Activated CD8-positive, alpha-beta memory T cell treated with anti-CD3 and anti-CD28 coated beads, Interleukin-2, amount 10 ng/mL, durations not matched to agents 7 days and 5 days (primary cell): ENCODE measurements at regions not wholly inside any gene's neighbourhood (a gene's known extent, or its start where the extent isn't known, plus 50 kb on each side); places are given as distances from the start of the nearest gene placed in this dataset.

Experiments used
- ATAC-seq: fragments of 150-1000 bp; cut with Tn5 transposase; one replicate; pipeline ENCODE4 v1.10.0; 2021; ENCODE audit warnings: moderate library complexity
- CTCF ChIA-PET: fragments of 350-600 bp; sonication (Branson Sonifier 250); formaldehyde crosslinking; loops from one replicate; lab custom pipeline; 2021; ENCODE audit warnings: antibody characterized with exemption; lab: Charles Lee
- DNase-seq: peaks from one replicate; pipeline ENCODE4 v3.0.0-alpha.2; 2020
- H3K27ac Mint-ChIP-seq: one replicate; pipeline ENCODE4 v1.8.0; 2021; ENCODE audit warnings: mild to moderate bottlenecking, mixed read lengths
- H3K27me3 Mint-ChIP-seq: one replicate; pipeline ENCODE4 v1.8.0; 2021; ENCODE audit warnings: mixed read lengths
- H3K36me3 Mint-ChIP-seq: one replicate; pipeline ENCODE4 v1.8.0; 2021; ENCODE audit warnings: mild to moderate bottlenecking, mixed read lengths
- H3K4me1 Mint-ChIP-seq: one replicate; pipeline ENCODE4 v1.8.0; 2021; ENCODE audit warnings: mixed read lengths
- H3K4me3 Mint-ChIP-seq: one replicate; pipeline ENCODE4 v1.8.0; 2021; ENCODE audit warnings: mild to moderate bottlenecking, moderate library complexity, mixed read lengths
- H3K9me3 Mint-ChIP-seq: one replicate; pipeline ENCODE4 v1.8.0; 2022; ENCODE audit warnings: low read depth, mixed read lengths

GRCh38 chr4:56183344-56183959 lies 203.8 kb downstream of the AASDH start:
- H3K27me3 Mint-ChIP-seq: peaks cover 7% of the 10 kb centered on the region
- H3K36me3 Mint-ChIP-seq: no peaks in the 10 kb centered on the region
- CTCF ChIA-PET: no interaction called here
- H3K9me3 Mint-ChIP-seq: no peaks in the 10 kb centered on the region
- peaks cover 11% of the 10 kb centered on the region for H3K4me1 Mint-ChIP-seq
- no peak overlapping the region for H3K4me3 Mint-ChIP-seq
- DNase-seq (no peak), ATAC-seq (no peak)
- H3K27ac Mint-ChIP-seq: no peak overlapping the region

GRCh38 chr4:56182356-56182755 lies 204.9 kb downstream of the AASDH start:
- DNase-seq: no peak
- H3K9me3 Mint-ChIP-seq: no peaks in the 10 kb centered on the region
- ATAC-seq: no peak
- peaks cover 11% of the 10 kb centered on the region for H3K4me1 Mint-ChIP-seq
- no peaks in the 10 kb centered on the region for H3K36me3 Mint-ChIP-seq
- H3K4me3 Mint-ChIP-seq: no peak overlapping the region
- peaks cover 14% of the 10 kb centered on the region for H3K27me3 Mint-ChIP-seq
- CTCF ChIA-PET: interaction anchor here (1.4 kb wide), 1 partner anchor 78 kb away, joined by 3 read pairs; no protein-coding TSS in a partner anchor
- no peak overlapping the region for H3K27ac Mint-ChIP-seq

- Mint-ChIP-seq H3K4me3 (no peak overlapping the region), H3K4me1 (peaks cover 11% of the 10 kb centered on the region), H3K36me3 (no peaks in the 10 kb centered on the region), H3K27ac (no peak overlapping the region), H3K9me3 (peaks cover 2% of the 10 kb centered on the region), H3K27me3 (peaks cover 18% of the 10 kb centered on the region)
- ATAC-seq: no peak
- no peak for DNase-seq
- CTCF ChIA-PET: interaction anchor here (1.4 kb wide), 1 partner anchor 77 kb away, joined by 3 read pairs; no protein-coding TSS in a partner anchor
Observed at GRCh38 chr4:56181140-56181953, 205.9 kb downstream of the AASDH start.

GRCh38 chr4:56169061-56169460 lies 218.2 kb downstream of the AASDH start:
- no peaks in the 10 kb centered on the region for H3K36me3 Mint-ChIP-seq
- ATAC-seq (no peak), DNase-seq (no peak)
- CTCF ChIA-PET: no interaction called here
- H3K4me1 Mint-ChIP-seq: no peaks in the 10 kb centered on the region
- H3K27ac Mint-ChIP-seq: no peak overlapping the region
- H3K9me3 Mint-ChIP-seq: no peaks in the 10 kb centered on the region
- no peak overlapping the region for H3K4me3 Mint-ChIP-seq
- peaks cover 5% of the 10 kb centered on the region for H3K27me3 Mint-ChIP-seq

- Mint-ChIP-seq H3K4me3 (no peak overlapping the region), H3K27ac (no peak overlapping the region), H3K4me1 (no peaks in the 10 kb centered on the region), H3K27me3 (peaks cover 5% of the 10 kb centered on the region), H3K36me3 (no peaks in the 10 kb centered on the region), H3K9me3 (no peaks in the 10 kb centered on the region)
- DNase-seq (no peak), ATAC-seq (no peak)
- CTCF ChIA-PET: no interaction called here
Observed at GRCh38 chr4:56164907-56165306, 216.2 kb downstream of the CEP135 start.

- H3K4me1 Mint-ChIP-seq: no peaks in the 10 kb centered on the region
- ATAC-seq: no peak
- H3K4me3 Mint-ChIP-seq: no peak overlapping the region
- no peaks in the 10 kb centered on the region for H3K36me3 Mint-ChIP-seq
- no peak overlapping the region for H3K27ac Mint-ChIP-seq
- H3K27me3 Mint-ChIP-seq: no peaks in the 10 kb centered on the region
- no peak for DNase-seq
- CTCF ChIA-PET: no interaction called here
- H3K9me3 Mint-ChIP-seq: no peaks in the 10 kb centered on the region
Observed at GRCh38 chr4:56160636-56161035, 211.9 kb downstream of the CEP135 start.

GRCh38 chr4:56158483-56158882 lies 209.7 kb downstream of the CEP135 start:
- CTCF ChIA-PET: no interaction called here
- no peaks in the 10 kb centered on the region for H3K27me3 Mint-ChIP-seq
- H3K4me3 Mint-ChIP-seq: no peak overlapping the region
- H3K4me1 Mint-ChIP-seq: no peaks in the 10 kb centered on the region
- DNase-seq (no peak), ATAC-seq (no peak)
- H3K9me3 Mint-ChIP-seq: no peaks in the 10 kb centered on the region
- H3K36me3 Mint-ChIP-seq: no peaks in the 10 kb centered on the region
- no peak overlapping the region for H3K27ac Mint-ChIP-seq

GRCh38 chr4:56156141-56156540 lies 207.4 kb downstream of the CEP135 start:
- no peak for ATAC-seq
- DNase-seq: no peak
- Mint-ChIP-seq H3K27ac (no peak overlapping the region), H3K9me3 (no peaks in the 10 kb centered on the region), H3K27me3 (no peaks in the 10 kb centered on the region), H3K4me3 (no peak overlapping the region), H3K36me3 (no peaks in the 10 kb centered on the region), H3K4me1 (no peaks in the 10 kb centered on the region)
- CTCF ChIA-PET: no interaction called here

- DNase-seq (no peak), ATAC-seq (no peak)
- H3K27me3 Mint-ChIP-seq: no peaks in the 10 kb centered on the region
- H3K9me3 Mint-ChIP-seq: no peaks in the 10 kb centered on the region
- no peaks in the 10 kb centered on the region for H3K36me3 Mint-ChIP-seq
- no peak overlapping the region for H3K4me3 Mint-ChIP-seq
- no peak overlapping the region for H3K27ac Mint-ChIP-seq
- CTCF ChIA-PET: no interaction called here
- H3K4me1 Mint-ChIP-seq: no peaks in the 10 kb centered on the region
Observed at GRCh38 chr4:56155432-56155831, 206.7 kb downstream of the CEP135 start.

GRCh38 chr4:56149591-56149990 lies 200.8 kb downstream of the CEP135 start:
- H3K36me3 Mint-ChIP-seq: no peaks in the 10 kb centered on the region
- no peak overlapping the region for H3K27ac Mint-ChIP-seq
- no peaks in the 10 kb centered on the region for H3K27me3 Mint-ChIP-seq
- no peaks in the 10 kb centered on the region for H3K4me1 Mint-ChIP-seq
- H3K9me3 Mint-ChIP-seq: no peaks in the 10 kb centered on the region
- no peak overlapping the region for H3K4me3 Mint-ChIP-seq
- CTCF ChIA-PET: no interaction called here
- no peak for ATAC-seq
- no peak for DNase-seq

- Mint-ChIP-seq H3K27ac (no peak overlapping the region), H3K9me3 (no peaks in the 10 kb centered on the region), H3K4me1 (no peaks in the 10 kb centered on the region), H3K27me3 (peaks cover 7% of the 10 kb centered on the region), H3K4me3 (no peak overlapping the region), H3K36me3 (no peaks in the 10 kb centered on the region)
- no peak for DNase-seq
- CTCF ChIA-PET: no interaction called here
- no peak for ATAC-seq
Observed at GRCh38 chr4:56148428-56148827, 199.7 kb downstream of the CEP135 start.

GRCh38 chr4:56147371-56147770 lies 198.6 kb downstream of the CEP135 start:
- H3K27ac Mint-ChIP-seq: no peak overlapping the region
- CTCF ChIA-PET: no interaction called here
- peaks cover 7% of the 10 kb centered on the region for H3K27me3 Mint-ChIP-seq
- H3K36me3 Mint-ChIP-seq: no peaks in the 10 kb centered on the region
- H3K4me1 Mint-ChIP-seq: no peaks in the 10 kb centered on the region
- no peak for ATAC-seq
- H3K4me3 Mint-ChIP-seq: no peak overlapping the region
- H3K9me3 Mint-ChIP-seq: no peaks in the 10 kb centered on the region
- DNase-seq: no peak

GRCh38 chr4:56146956-56147355 lies 198.2 kb downstream of the CEP135 start:
- Mint-ChIP-seq H3K4me3 (no peak overlapping the region), H3K4me1 (no peaks in the 10 kb centered on the region), H3K36me3 (no peaks in the 10 kb centered on the region), H3K27ac (no peak overlapping the region), H3K9me3 (no peaks in the 10 kb centered on the region), H3K27me3 (peaks cover 10% of the 10 kb centered on the region)
- DNase-seq (no peak), ATAC-seq (no peak)
- CTCF ChIA-PET: no interaction called here

- Mint-ChIP-seq H3K4me1 (no peaks in the 10 kb centered on the region), H3K27ac (no peak overlapping the region), H3K27me3 (peaks cover 17% of the 10 kb centered on the region), H3K36me3 (no peaks in the 10 kb centered on the region), H3K4me3 (no peak overlapping the region), H3K9me3 (no peaks in the 10 kb centered on the region)
- no peak for ATAC-seq
- CTCF ChIA-PET: no interaction called here
- DNase-seq: no peak
Observed at GRCh38 chr4:56142088-56142487, 193.3 kb downstream of the CEP135 start.
